GM19324 (cell line): ENCODE measurements at regions not wholly inside any gene's neighbourhood (a gene's known extent, or its start where the extent isn't known, plus 50 kb on each side); places are given as distances from the start of the nearest gene placed in this dataset.

ENCODE experiments used
- ATAC-seq: cut with Tn5 transposase; IDR thresholded peaks from one replicate; pipeline ENCODE4 v1.9.1; 2021; ENCODE audit warnings: mild to moderate bottlenecking, moderate library complexity; ENCODE audit not compliant: unreplicated experiment, low FRiP score

- ATAC-seq: no peak
Measured at GRCh38 chr14:84792722-84793410, 737.1 kb upstream of the FLRT2 start.

- no peak for ATAC-seq
Measured at GRCh38 chr14:84797326-84797725, 732.6 kb upstream of the FLRT2 start.

GRCh38 chr14:84804468-84804867 is 725.5 kb upstream of the FLRT2 start:
- ATAC-seq: no peak

GRCh38 chr14:84804895-84805294 is 725.0 kb upstream of the FLRT2 start:
- ATAC-seq: no peak

GRCh38 chr14:84806181-84806580 is 723.8 kb upstream of the FLRT2 start:
- ATAC-seq: no peak

- ATAC-seq: no peak
Measured at GRCh38 chr14:84806622-84807021, 723.3 kb upstream of the FLRT2 start.

GRCh38 chr14:84807673-84808072 is 722.3 kb upstream of the FLRT2 start:
- ATAC-seq: no peak

GRCh38 chr14:84809158-84809557 is 720.8 kb upstream of the FLRT2 start:
- no peak for ATAC-seq

- no peak for ATAC-seq
Measured at GRCh38 chr14:84814391-84814790, 715.6 kb upstream of the FLRT2 start.

GRCh38 chr14:84819528-84819927 is 710.4 kb upstream of the FLRT2 start:
- ATAC-seq: no peak

GRCh38 chr14:84825481-84826251 is 704.3 kb upstream of the FLRT2 start:
- no peak for ATAC-seq

GRCh38 chr14:84826294-84826693 is 703.6 kb upstream of the FLRT2 start:
- no peak for ATAC-seq

GRCh38 chr14:84850595-84850994 is 679.3 kb upstream of the FLRT2 start:
- no peak for ATAC-seq

- no peak for ATAC-seq
Measured at GRCh38 chr14:84856751-84857534, 673.0 kb upstream of the FLRT2 start.

- no peak for ATAC-seq
Measured at GRCh38 chr14:84857571-84857970, 672.4 kb upstream of the FLRT2 start.

GRCh38 chr14:84859116-84859515 is 670.8 kb upstream of the FLRT2 start:
- ATAC-seq: no peak

- no peak for ATAC-seq
Measured at GRCh38 chr14:84864548-84865271, 665.2 kb upstream of the FLRT2 start.

GRCh38 chr14:84871734-84872133 is 658.2 kb upstream of the FLRT2 start:
- no peak for ATAC-seq

GRCh38 chr14:84874436-84874835 is 655.5 kb upstream of the FLRT2 start:
- no peak for ATAC-seq

- no peak for ATAC-seq
Measured at GRCh38 chr14:84877061-84877460, 652.9 kb upstream of the FLRT2 start.

GRCh38 chr14:84882830-84883229 is 647.1 kb upstream of the FLRT2 start:
- ATAC-seq: no peak
